ENCODE measurements at regions not wholly inside any gene's neighbourhood (a gene's known extent, or its start where the extent isn't known, plus 50 kb on each side); places are given as distances from the start of the nearest gene placed in this dataset.

DNA sequence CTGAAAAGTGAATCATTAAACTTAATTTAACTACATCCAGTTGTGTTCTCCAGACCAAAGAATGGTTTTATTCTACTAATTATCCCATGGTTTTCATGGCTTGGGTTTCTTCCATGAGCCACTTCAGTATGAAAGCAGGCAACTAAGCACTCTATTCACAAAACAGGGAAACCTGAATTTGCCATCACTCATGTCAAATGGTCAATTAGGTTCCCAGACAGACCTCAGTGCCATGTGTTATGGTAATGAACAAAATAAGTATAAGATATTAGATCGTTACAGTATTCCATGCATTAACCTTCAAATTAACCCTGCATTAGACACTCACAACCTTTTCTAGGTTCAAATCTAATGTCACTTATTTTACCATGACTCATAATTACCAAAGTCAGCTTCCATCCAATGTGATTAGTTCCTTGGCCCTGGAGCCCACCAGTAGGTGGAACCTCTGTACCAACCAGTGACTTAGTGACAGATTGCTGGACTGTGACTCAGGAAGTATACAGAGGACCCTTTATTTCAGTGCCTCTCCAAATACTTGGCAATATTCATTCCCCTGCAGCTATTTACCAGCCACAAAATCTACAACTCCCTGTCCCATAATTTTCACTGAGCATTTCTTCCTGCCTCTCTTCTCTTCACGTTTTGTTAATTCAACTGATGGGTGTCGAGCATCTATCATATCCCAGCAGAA, 1270.2 kb upstream of the SORCS1 start:
- Histone ChIP-seq H3K4me3 (ENCODE audit: low read depth, low read length) (no peak overlapping the region), H3K9me3 (ENCODE audit: control insufficient read depth, insufficient read depth, low read depth, low read length) (no peaks in the 10 kb centered on the region), H3K4me1 (ENCODE audit: control insufficient read depth, insufficient read depth, low read length) (no peaks in the 10 kb centered on the region), H3K27ac (ENCODE audit: extremely low read depth, low read depth, low read length) (no peak overlapping the region), H3K36me3 (ENCODE audit: control insufficient read depth in 2 of 2, insufficient read depth in 1 of 2, low read length in 2 of 2) (no peaks in the 10 kb centered on the region)
- ChIA-PET POLR2A (interaction anchor here (0.6 kb wide), 1 partner anchor 13 kb away, joined by 4 read pairs; no protein-coding TSS in a partner anchor), CTCF (no interaction called here)
- no peak for TF ChIP-seq ZNF521 (tag by site-specific recombination; IDR thresholded peaks at IDR 0.05)
- TF ChIP-seq ZNF133 (tag by site-specific recombination; IDR thresholded peaks at IDR 0.05) = no peak
- TF ChIP-seq PRDM1 (tag by site-specific recombination; IDR thresholded peaks at IDR 0.05) = no peak
- TF ChIP-seq YY2 (tag by site-specific recombination; IDR thresholded peaks at IDR 0.05) = no peak

DNA sequence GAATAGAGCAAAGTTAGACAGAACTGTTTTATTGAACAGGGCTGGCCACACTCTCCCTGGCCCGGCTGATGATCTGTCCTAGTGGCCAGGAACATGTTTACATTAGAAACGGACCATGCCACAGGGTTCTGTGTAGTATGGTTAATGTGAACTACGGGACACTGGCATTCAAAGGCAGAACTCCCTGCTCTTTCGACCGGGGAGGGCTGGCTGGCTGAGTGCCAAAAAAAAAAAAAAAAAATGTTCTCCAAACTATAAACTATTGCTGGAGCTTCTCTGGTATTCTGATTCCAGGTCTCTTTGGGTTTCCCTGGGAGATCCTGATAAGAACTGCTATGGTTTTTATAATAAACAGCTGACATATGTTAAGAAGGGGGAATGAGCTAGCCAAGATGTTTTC, 1262.6 kb upstream of the SORCS1 start:
- TF ChIP-seq ZNF514 (tag by site-specific recombination; IDR thresholded peaks at IDR 0.05) = no peak
- TF ChIP-seq, protein P1, sequence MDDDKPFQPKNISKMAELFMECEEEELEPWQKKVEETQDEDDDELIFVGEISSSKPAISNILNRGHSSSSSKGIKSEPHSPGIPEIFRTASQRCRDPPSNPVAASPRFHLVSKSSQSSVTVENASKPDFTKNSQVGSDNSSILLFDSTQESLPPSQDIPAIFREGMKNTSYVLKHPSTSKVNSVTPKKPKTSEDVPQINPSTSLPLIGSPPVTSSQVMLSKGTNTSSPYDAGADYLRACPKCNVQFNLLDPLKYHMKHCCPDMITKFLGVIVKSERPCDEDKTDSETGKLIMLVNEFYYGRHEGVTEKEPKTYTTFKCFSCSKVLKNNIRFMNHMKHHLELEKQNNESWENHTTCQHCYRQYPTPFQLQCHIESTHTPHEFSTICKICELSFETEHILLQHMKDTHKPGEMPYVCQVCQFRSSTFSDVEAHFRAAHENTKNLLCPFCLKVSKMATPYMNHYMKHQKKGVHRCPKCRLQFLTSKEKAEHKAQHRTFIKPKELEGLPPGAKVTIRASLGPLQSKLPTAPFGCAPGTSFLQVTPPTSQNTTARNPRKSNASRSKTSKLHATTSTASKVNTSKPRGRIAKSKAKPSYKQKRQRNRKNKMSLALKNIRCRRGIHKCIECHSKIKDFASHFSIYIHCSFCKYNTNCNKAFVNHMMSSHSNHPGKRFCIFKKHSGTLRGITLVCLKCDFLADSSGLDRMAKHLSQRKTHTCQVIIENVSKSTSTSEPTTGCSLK (tag by site-specific recombination; IDR thresholded peaks at IDR 0.05) = no peak
- no peak for TF ChIP-seq ZNF548 (tag by site-specific recombination; IDR thresholded peaks at IDR 0.05)
- no peak for TF ChIP-seq GLI4 (tag by site-specific recombination; IDR thresholded peaks at IDR 0.05)
- no peak for TF ChIP-seq SP3 (tag by site-specific recombination; IDR thresholded peaks at IDR 0.05)
- TF ChIP-seq ZBTB48 (tag by site-specific recombination; IDR thresholded peaks at IDR 0.05) = no peak
- TF ChIP-seq YY2 (tag by site-specific recombination; IDR thresholded peaks at IDR 0.05) = no peak
- TF ChIP-seq KLF9 (tag by site-specific recombination; IDR thresholded peaks at IDR 0.05; ENCODE audit: low read depth) = no peak
- no peak for TF ChIP-seq BCL11A (tag by site-specific recombination; IDR thresholded peaks at IDR 0.05; ENCODE audit: low read depth)
- TF ChIP-seq, protein P2, sequence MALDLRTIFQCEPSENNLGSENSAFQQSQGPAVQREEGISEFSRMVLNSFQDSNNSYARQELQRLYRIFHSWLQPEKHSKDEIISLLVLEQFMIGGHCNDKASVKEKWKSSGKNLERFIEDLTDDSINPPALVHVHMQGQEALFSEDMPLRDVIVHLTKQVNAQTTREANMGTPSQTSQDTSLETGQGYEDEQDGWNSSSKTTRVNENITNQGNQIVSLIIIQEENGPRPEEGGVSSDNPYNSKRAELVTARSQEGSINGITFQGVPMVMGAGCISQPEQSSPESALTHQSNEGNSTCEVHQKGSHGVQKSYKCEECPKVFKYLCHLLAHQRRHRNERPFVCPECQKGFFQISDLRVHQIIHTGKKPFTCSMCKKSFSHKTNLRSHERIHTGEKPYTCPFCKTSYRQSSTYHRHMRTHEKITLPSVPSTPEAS (tag by site-specific recombination; IDR thresholded peaks at IDR 0.05) = no peak
- TF ChIP-seq MEIS1 (CRISPR knock-in tag; IDR thresholded peaks at IDR 0.05; ENCODE audit: borderline replicate concordance) = no peak
- TF ChIP-seq ZNF626 (tag by site-specific recombination; IDR thresholded peaks at IDR 0.05) = no peak
- TF ChIP-seq ZNF623 (tag by site-specific recombination; IDR thresholded peaks at IDR 0.05) = no peak
- TF ChIP-seq REPIN1 (tag by site-specific recombination; IDR thresholded peaks at IDR 0.05; ENCODE audit: low read depth) = no peak
- TF ChIP-seq ZBTB8A (tag by site-specific recombination; IDR thresholded peaks at IDR 0.05) = no peak
- TF ChIP-seq ZEB2 (tag by site-specific recombination; IDR thresholded peaks at IDR 0.05) = no peak
- no peak for TF ChIP-seq ZNF394 (tag by site-specific recombination; IDR thresholded peaks at IDR 0.05; ENCODE audit: borderline replicate concordance)
- CTCF ChIA-PET = interaction anchor here (0.7 kb wide), 1 partner anchor 449 kb away, joined by 3 read pairs; no protein-coding TSS in a partner anchor
- no peaks in the 10 kb centered on the region for H3K9me3 ChIP-seq (ENCODE audit: control insufficient read depth, insufficient read depth, low read depth, low read length)
- no peaks in the 10 kb centered on the region for H3K4me1 ChIP-seq (ENCODE audit: control insufficient read depth, insufficient read depth, low read length)
- no peak overlapping the region for H3K27ac ChIP-seq (ENCODE audit: extremely low read depth, low read depth, low read length)
- POLR2A ChIA-PET = no interaction called here
- H3K36me3 ChIP-seq (ENCODE audit: control insufficient read depth in 2 of 2, insufficient read depth in 1 of 2, low read length in 2 of 2) = no peaks in the 10 kb centered on the region
- no peak overlapping the region for H3K4me3 ChIP-seq (ENCODE audit: low read depth, low read length)
